Medulla oblongata (tissue), 1 donor: ENCODE measurements at regions not wholly inside any gene's neighbourhood (a gene's known extent, or its start where the extent isn't known, plus 50 kb on each side); places are given as distances from the start of the nearest gene placed in this dataset.

Experiments used
- DNase-seq: peaks from one replicate; pipeline ENCODE4 v3.0.0-alpha.2; 2015; ENCODE audit errors: extremely low spot score

DNA sequence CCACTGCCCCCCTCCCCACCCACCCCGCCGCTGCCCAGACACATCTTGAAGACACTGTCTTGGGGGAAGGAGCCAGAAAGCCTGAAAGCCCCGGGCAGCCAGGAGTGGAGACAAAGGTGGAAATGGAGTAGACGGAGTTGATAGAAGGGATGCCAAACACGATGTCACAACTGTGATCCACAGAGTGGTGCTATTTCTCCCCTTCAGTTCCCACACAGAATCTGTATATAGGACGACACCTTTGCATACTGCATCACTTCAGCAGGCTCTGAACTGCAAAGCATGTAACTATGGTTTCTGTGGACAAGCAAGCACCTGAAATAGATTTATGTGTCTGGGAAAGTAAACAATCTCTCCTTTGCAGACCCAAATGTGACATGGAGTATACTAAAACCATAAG lies 56.4 kb upstream of the F13A1 start:
- DNase-seq, result no peak

DNA sequence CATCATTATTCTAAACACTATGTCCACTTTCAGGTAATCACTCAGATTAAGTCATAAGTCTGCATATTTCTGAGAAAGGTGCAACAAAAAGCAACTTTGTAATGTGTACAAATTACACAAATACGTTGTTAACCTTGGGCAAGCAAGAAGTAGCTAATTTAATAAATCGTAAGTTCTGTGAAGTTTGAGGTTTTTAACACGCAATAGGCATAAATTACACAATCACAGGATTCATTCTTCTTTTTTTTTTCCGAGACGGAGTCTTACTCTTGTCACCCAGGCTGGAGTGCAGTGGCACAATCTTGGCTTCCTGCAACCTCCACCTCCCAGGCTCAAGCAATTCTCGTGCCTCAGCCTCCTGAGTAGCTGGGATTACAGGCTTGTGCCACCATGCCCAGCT lies 57.2 kb upstream of the F13A1 start:
- no peak for DNase-seq

DNA sequence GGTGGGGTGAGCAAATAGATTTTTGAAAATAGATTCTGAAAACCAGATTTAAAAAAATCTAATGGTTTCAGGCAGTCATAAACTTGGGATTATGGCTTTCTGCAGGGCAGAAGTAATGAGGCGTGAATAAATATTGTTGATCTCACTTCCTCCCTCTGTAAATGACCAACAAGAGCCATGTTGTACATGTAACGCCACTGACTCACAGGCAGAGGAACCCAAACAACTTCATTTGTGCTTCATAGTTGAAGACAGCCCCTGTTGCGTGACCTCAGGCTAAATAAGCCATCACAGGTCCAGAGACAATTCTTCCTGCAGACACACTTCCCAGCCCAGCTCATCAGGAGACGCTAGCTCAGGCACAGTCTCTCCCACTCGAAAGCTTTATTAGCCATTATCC lies 59.1 kb upstream of the F13A1 start:
- DNase-seq, result no peak

DNA sequence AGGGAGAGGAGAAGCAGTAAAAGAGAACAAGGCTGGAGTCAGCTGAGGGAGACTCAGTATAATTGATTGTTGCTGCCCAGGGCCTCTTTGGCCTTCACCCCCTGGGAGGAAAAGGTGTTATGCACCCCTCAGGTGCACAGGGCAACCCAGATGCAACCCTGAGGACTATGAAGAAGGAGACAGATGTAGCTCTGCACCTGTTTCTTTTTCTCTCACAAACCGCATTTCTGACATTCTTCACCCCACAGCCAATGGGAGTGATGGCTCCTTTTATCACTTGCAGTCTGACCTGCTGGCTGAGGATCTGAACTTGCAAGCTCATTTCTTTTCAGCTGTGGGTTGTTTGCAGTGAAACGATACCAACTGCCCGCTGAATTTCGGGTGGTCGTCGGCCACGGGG lies 64.1 kb upstream of the F13A1 start:
- no peak for DNase-seq

DNA sequence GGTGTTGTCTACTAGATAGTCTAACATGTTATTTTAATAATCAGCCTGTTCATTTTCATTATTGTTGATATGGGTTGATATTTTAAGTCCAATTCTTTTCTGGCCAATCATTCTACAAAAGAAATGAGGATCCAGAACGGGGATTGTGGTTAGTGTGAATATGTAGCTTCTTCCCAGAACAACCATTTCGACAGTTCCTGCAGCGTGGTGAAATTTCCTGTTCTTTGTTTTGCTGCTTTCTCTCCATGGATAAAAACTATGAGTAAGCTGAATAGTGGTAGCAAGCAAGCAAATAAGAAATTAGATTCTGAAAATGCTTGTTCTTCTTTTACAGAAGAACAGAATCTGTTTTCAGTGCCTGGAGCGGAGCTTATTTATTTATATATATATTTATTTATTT lies 65.5 kb upstream of the F13A1 start:
- DNase-seq, result peak; percentile 69

DNA sequence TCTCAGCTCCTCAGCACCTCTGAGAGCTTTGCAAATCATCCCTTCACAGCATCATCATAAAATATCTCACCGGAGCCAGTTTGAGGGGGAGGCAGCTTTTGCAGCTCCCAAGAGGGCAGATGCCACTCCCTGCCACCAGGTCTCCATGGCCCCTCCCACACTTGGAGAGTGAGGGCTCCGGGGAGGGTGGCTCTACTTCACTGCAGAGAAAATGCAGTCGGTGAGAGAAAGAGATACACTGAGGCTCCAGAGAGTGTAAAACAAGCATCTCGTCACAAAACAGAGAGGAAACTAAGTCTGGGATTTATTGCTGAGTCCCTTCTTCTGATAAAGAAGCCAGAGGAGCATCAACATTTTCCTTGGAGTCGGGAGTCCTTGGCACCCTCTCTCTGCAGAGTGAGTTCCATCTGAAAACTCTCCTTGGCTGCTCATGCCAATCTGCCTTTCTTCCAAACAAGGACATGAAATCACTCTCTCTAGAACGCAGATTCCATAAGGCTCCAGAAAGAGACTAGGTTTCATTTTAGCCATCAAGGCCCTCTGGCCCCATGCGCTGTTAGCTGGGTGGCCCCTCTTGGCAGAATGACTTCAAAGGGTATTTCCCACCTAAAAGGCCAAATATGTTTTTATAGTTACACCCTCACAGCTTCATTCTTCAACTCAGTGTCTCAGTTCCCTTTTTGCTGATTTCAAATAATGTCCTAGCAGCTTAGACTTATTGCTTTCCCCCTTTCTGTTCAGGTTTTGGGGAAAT lies 70.6 kb upstream of the F13A1 start:
- no peak for DNase-seq

DNA sequence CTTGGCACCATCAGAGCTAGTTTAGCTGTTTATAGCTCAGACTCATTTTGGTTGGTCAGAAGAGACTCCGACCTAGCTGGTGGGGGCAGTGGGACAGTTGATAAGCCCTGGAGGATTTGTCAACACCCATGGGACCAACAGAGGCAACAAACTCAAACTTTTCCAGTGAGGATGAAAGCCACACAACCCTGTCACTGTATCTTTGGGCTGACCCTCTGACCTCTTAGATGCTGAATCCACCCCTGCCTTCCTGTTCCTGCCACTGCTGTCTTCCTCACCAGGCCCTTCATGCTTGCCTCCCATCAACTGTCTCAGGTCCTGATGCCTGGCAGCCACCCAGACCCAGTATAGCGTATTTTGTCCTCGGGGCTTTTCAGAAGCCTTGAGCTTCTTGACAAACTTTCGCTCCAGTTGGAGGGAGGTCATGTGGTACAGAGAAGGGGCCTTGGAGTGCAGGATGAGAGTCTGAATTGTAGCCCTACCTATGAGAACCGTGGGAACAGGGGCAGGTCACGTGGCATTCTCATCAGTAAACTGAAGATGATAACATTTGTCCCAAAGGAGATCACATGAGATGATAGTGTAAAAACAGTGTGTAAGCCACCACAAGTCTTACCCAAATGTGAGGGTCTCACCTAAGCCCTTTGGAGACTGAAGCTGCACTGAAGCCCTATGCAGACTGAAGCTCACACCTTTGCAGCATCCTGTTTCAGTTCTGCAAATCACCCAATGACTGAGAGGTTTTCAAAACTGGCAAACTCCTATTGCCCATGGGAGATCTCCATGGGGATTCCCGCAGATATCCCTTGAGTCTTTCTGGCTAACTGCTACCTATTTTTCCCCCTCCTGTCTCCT lies 72.0 kb upstream of the F13A1 start:
- no peak for DNase-seq

DNA sequence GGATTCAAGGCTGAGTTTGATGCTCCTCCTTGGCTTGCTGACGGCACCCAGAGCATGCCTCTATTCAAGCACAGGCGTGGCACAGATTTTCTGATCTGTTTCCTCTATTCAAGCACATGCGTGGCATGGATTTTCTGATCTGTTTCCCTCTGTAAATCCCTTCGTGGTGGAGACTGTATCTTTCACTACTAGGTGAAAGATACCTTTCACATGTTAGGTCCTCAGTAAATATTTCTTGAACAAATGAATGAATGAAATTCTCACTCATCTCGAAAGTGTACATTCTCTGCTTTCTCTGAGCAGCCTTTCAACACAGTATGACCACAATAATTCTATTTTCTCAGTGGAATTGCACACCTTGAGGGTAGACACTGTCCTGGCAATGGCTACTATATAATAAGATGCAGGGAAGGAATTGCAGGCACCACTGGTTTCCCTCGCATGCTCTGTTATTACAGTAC lies 72.6 kb upstream of the F13A1 start:
- DNase-seq, result no peak

DNA sequence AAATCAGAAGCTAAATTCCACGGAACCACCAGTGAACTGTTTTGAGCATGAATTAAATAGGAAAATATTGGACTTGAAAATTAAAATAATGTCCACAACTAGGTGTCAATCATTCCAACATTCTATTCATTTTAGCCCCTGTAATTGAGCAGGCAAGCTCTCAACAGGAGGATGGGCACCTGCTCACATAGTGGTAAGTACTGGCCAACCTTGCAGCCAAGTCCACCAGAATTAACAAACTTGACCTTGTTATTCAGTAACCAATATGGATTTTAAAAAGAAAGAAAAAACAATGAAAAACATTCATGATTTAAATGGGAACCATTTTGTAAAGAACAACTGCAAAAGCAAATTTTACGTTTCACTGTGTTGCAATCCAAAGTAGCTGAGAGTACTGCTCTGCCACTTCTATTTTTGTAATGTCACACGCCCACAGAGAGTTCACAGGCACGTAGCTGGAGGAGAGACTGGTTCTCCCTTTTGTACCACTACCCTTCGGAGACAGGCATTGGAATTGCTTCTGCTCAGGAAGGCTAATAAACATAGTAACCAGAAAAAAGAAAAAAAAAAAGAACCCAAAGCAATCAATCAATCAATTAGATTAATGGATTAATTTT lies 75.2 kb upstream of the F13A1 start:
- DNase-seq, result peak; percentile 66

DNA sequence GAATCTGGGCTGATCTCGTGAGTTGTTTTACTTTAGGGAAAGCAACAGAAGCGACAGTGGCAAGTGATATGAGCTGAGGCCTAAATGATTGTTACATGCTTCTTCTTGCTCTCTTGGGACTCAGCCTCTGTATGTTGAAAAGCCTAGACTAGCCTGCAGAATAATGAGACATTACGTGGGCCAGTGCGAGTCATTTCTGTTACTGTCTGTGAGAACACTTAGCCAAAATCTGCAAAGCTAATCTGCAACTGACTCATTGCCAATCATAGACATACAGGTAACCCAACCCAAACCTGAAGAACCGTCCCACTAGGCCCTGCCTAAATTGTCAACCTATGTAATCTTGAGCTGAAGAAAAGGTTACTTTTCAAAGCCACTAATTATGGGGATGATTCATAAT lies 77.4 kb upstream of the F13A1 start:
- DNase-seq, result no peak

DNA sequence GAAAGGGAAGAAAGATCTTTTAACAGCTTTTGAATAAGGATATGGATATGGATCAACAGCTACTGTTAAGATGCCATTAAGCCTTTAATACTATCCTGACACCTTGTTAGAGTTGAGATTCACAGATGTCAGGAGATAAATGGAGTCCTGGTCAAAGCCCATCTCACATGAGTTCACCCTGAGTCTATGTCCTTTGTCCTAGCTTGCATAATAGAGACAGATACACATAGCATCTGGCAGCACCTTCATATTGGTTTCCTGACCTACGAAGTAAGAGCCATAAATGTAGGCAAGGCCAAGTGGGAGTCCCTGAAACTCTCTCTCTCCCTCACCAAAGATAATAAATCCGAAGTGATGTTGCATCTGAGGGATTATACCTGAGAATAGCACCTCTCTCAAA lies 79.1 kb upstream of the F13A1 start:
- DNase-seq, result no peak

DNA sequence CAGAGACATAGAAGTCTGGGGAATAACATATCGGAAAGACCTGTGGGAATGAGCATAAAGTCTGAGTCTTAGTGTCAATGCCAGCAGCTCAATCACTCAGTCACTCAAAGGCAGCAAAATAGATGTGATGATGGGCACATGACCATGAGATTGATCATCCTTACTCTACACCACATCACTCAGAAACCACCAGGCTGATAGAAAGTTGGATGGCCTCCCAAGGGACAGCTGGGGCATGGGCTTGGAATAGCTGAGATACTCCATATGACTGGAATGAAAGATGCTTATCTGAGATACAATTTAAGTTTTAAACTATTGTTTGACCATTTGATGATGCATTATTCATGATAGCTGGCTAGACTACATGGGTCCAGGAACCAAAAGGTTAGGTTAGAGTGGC lies 80.9 kb upstream of the F13A1 start:
- no peak for DNase-seq

DNA sequence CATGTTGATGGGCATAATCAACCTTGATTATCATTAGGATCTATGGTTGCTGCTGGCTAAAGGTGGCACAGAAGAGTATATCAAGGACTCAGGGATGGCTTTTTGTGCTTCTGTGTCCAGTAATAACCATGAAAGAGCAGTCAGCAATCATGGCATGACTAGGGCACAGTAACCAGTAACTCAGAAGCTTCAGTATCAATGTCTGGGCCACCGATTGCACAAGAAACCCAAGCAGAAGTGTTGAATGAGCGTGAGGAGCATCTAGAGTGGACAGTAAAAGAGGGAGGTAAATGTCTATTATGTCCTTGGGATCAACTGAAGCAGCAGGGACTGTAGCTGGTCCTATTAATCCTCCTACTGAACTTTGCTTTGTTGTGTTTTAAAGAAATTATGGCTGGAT lies 81.5 kb upstream of the F13A1 start:
- no peak for DNase-seq

DNA sequence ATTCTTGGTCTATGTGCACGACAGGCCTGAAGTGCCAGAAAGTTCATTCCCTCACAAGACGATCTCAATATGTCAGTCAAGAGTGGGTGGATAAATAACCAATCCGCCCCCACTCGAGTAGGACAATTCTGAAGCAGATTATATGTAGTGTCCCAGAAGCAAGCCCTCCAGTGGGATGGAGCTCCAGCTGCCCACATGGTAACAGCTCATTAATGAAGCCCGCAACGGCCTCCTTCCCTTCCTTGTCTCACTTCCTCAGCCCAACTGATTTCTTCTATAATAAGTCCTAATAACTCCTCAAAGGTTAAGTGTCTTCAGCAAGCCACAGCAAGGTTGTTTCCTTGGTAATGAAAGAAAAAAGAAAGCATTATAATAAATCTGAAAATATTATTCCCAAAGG lies 82.1 kb upstream of the F13A1 start:
- no peak for DNase-seq

DNA sequence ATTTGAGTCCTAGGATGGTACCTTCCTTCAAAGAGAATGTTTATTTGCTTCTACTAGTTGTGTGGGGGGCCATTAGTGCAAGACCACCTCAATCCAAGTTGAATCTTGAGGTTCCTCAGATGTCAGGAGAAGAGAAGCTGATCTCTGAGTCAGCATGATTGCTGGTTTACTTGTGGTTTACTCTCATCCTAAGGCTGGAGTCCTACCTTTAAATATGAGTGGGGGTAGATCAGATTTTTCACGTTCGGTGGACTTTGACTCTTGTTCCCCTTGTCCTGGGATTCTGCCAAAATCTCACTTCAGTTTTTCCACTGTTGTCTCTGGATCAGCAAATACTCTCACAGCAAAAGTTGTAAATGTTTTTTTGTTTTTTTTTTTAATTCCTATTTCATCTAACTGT lies 84.6 kb upstream of the F13A1 start:
- no peak for DNase-seq

DNA sequence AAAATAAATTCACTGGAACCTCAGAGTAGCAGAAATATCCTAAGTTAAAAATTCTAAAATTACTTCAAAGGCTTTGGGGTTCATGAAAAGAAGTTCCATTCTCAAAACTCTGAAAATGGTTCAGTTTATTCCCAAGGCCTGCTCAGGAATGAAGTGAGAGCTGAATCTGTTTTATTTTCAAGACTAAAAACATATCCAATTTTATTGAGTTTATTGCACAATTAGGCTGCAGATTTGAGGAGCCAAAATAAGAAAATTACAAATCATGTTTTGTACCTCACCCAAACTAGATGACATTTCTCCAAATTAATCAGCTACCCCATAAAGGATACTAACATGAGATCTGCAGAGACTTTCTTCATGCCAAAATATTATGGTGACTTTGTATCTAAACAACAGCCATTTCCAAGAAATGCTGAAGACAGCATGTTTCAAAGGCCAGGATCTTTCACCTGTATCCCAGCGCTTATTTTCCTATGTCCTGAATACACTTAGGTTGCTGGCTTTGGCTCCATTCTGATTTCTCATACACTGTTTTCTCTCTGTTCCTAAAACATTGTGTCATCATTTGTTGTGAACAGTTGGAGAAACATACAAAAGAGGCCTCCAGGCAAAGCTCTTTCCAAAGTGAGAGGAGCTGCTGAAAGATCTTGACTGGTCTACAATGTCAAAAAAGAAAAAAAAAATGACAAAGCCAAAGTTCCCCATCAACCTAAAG lies 85.7 kb upstream of the F13A1 start:
- DNase-seq, result no peak

DNA sequence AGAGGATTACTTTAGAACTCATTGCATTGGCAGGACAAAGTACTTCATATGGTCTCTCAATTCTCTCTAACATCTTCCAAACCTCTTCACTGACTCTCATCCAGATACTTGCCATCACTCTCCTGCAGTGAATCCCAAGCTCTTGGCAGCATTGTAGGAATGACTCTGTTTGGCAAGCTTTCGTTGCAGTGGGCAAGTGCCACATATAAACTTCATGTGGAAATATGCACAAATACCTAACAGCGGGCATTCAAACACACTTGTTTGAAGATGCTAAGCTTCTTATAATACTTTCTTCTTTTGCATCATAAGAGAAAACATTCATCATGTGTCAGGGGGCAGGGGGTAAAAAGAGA lies 86.2 kb upstream of the F13A1 start:
- DNase-seq, result no peak

DNA sequence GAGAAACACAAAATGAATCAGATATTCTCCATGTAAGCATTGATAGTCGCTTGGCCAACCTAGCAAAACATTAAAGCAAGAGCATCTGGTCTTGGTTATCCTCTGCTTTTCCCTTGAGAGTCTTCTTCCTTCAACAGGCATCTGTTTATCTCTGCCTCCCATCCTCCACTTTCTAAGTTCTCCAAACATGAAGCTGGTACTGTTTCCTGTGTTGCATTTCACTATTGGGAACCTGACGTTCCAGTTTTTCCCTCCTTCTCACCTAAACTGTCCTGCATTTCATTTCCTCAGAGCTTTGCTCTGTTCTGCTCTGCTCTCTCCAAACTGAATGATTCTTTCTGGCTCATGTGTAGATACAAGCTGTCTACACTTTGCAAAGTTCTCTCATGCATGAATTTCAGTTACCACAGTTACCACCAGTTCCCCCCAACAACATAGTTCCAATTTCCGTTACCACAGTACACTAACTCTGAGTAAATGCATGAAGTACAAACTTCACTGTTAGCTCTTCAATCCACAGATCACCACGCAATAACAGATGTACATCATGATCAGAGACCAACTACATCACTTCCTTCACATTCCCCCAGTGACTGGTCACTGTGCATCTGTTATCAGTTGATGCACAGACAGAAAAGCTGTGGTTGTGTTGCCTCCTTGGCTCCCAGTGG lies 86.7 kb upstream of the F13A1 start:
- DNase-seq, result no peak

DNA sequence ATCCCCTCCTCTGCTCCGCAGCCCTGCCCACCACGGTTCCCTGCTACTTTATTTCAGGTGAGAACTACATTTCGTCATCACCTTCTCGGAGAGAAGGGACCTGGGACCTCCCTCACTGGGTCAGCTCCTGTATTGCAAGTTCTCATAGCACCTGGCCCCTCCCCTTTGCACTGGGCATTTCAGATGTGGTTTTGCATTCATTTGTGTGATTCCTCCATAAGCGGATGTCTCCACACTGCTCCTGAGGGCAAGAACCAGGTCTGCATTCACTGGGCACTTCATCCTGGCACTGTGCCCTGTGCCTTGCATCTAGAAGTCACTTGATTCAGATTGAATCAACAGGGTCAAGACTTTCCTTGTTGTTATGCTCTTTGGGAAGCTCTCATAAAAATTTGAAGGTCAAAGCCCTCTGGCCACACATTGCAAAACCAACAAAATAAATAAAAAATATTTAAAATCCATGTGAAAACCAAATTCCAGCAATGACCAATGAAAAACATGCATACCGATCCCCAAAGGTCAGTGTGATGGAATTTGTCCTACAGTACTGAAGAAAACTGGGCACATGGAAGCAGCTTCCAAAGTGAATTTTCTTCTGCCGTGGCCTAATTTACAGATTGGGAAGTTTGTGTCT lies 89.1 kb upstream of the F13A1 start:
- DNase-seq, result no peak

DNA sequence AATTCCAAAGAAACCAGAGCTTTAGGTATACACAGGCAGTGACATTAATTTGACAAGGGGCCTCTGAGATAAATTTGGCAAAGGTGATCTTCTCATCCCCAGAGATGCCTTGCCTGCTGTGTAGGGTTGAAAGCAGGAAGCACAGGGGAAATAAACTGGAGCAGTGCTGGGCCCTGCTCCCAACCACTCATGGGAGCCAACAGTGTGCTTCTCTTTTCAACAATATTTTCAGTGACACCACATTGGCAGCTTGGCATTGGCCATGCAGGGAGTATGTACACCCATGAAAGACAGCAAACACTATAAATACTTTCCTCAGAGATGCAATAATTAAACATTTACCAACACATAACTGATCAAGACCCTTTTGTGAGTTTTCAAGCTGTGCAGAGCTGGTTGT lies 90.7 kb upstream of the F13A1 start:
- DNase-seq, result no peak

DNA sequence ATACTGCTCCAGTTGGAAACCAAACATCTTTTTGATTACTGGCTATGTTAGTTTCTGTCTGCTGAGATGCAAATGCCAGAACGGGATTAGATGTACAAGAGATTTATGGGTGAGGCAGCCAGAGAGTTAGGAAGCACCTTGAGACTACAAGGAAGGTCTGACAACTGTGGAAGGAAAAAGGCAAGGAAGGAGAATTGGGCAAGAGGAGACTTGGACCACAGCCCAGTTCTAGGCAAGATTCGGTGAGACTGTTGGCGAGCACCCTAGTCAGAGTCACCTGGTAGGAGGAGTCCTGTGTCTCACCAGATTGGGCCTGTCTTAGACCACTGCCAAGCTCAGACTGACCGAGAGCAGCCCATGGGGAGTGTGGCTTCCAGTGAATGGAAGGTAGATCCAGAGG lies 91.8 kb upstream of the F13A1 start:
- DNase-seq, result no peak
